ENCODE measurements at regions not wholly inside any gene's neighbourhood (a gene's known extent, or its start where the extent isn't known, plus 50 kb on each side); places are given as distances from the start of the nearest gene placed in this dataset.

- intact Hi-C loops (cut with micrococcal nuclease): no loop called here
- no peak overlapping the region for H3K4me3 Mint-ChIP-seq
- no peaks in the 10 kb centered on the region for H3K4me1 Mint-ChIP-seq
- no peaks in the 10 kb centered on the region for H3K27me3 Mint-ChIP-seq
- CTCF ChIA-PET: no interaction called here
- no peaks in the 10 kb centered on the region for H3K36me3 Mint-ChIP-seq (ENCODE audit: low read depth)
- POLR2A ChIA-PET: no interaction called here
- H3K9me3 Mint-ChIP-seq: peaks cover 2% of the 10 kb centered on the region
- no peak for TF ChIP-seq CTCF (IDR thresholded peaks at IDR 0.05)
- H3K27ac Mint-ChIP-seq: no peak overlapping the region
- ATAC-seq (ENCODE audit: low read depth) (no peak), DNase-seq (no peak)
These were observed 786.1 kb downstream of the TMTC2 start for GRCh38 chr12:83472772-83473171.

GRCh38 chr12:83472350-83472749 is 785.6 kb downstream of the TMTC2 start:
- H3K4me1 Mint-ChIP-seq: no peaks in the 10 kb centered on the region
- no peak overlapping the region for H3K27ac Mint-ChIP-seq
- no peak for TF ChIP-seq CTCF (IDR thresholded peaks at IDR 0.05)
- POLR2A ChIA-PET: no interaction called here
- no peaks in the 10 kb centered on the region for H3K36me3 Mint-ChIP-seq (ENCODE audit: low read depth)
- no peak for ATAC-seq (ENCODE audit: low read depth)
- no peak overlapping the region for H3K4me3 Mint-ChIP-seq
- H3K9me3 Mint-ChIP-seq: peaks cover 2% of the 10 kb centered on the region
- intact Hi-C loops (cut with micrococcal nuclease): no loop called here
- no peaks in the 10 kb centered on the region for H3K27me3 Mint-ChIP-seq
- CTCF ChIA-PET: no interaction called here
- DNase-seq: no peak

- ATAC-seq (ENCODE audit: low read depth) (no peak), DNase-seq (no peak)
- no peak for TF ChIP-seq CTCF (IDR thresholded peaks at IDR 0.05)
- Mint-ChIP-seq H3K27ac (no peak overlapping the region), H3K27me3 (no peaks in the 10 kb centered on the region), H3K36me3 (ENCODE audit: low read depth) (no peaks in the 10 kb centered on the region), H3K4me3 (no peak overlapping the region), H3K4me1 (no peaks in the 10 kb centered on the region), H3K9me3 (peaks cover 2% of the 10 kb centered on the region)
- ChIA-PET CTCF (no interaction called here), POLR2A (no interaction called here)
- intact Hi-C loops (cut with micrococcal nuclease): no loop called here
These were observed 784.6 kb downstream of the TMTC2 start for GRCh38 chr12:83471341-83471740.

- Mint-ChIP-seq H3K4me1 (no peaks in the 10 kb centered on the region), H3K4me3 (no peak overlapping the region), H3K9me3 (peaks cover 2% of the 10 kb centered on the region), H3K27ac (no peak overlapping the region), H3K36me3 (ENCODE audit: low read depth) (no peaks in the 10 kb centered on the region), H3K27me3 (no peaks in the 10 kb centered on the region)
- TF ChIP-seq CTCF (IDR thresholded peaks at IDR 0.05): no peak
- no peak for ATAC-seq (ENCODE audit: low read depth)
- intact Hi-C loops (cut with micrococcal nuclease): no loop called here
- ChIA-PET CTCF (no interaction called here), POLR2A (no interaction called here)
- DNase-seq: no peak
These were observed 784.0 kb downstream of the TMTC2 start for GRCh38 chr12:83470749-83471148.

- no peak for TF ChIP-seq CTCF (IDR thresholded peaks at IDR 0.05)
- POLR2A ChIA-PET: no interaction called here
- Mint-ChIP-seq H3K27ac (no peak overlapping the region), H3K9me3 (peaks cover 2% of the 10 kb centered on the region), H3K36me3 (ENCODE audit: low read depth) (no peaks in the 10 kb centered on the region), H3K4me3 (no peak overlapping the region), H3K4me1 (no peaks in the 10 kb centered on the region), H3K27me3 (no peaks in the 10 kb centered on the region)
- intact Hi-C loops (cut with micrococcal nuclease): no loop called here
- CTCF ChIA-PET: no interaction called here
- ATAC-seq (ENCODE audit: low read depth) (no peak), DNase-seq (no peak)
These were observed 782.5 kb downstream of the TMTC2 start for GRCh38 chr12:83468988-83469908.

Data from activated B cell treated with CpG ODN at 0.5 μM for 24 hours (primary cell).